GM12878 (cell line): ENCODE measurements at regions not wholly inside any gene's neighbourhood (a gene's known extent, or its start where the extent isn't known, plus 50 kb on each side); places are given as distances from the start of the nearest gene placed in this dataset.

ENCODE experiments used
- ATAC-seq: fragments of 200-7000 bp; cut with Tn5 transposase; 3 replicates; pipeline ENCODE4 v1.9.1; 2020; ENCODE audit warnings: mild to moderate bottlenecking, moderate library complexity
- BruUV-seq: library from RNA; stranded (reverse); fragments of 400-500 nt; replicated peaks from 2 replicates; lab custom pipeline; 2021; lab: Mats Ljungman, UMichigan
- CTCF ChIA-PET: fragments of 300-600 bp; sonication (Branson Sonifier 250); formaldehyde crosslinking; extraction: SDS; loops from one replicate; lab custom pipeline; 2021; ENCODE audit warnings: inconsistent platforms; lab: Yijun Ruan, JAX
- POLR2A ChIA-PET: fragments of 350-600 bp; formaldehyde crosslinking; extraction: SDS; loops from one replicate; lab custom pipeline; 2021; ENCODE audit warnings: inconsistent platforms; lab: Charles Lee
- RAD21 ChIA-PET: fragments of 300-600 bp; sonication (Branson Sonifier 250); formaldehyde crosslinking; loops from one replicate; lab custom pipeline; 2023; ENCODE audit warnings: antibody characterized with exemption; ENCODE audit not compliant: unreplicated experiment; lab: Charles Lee
- SMC1A ChIA-PET: fragments of 300-600 bp; sonication (Branson Sonifier 250); formaldehyde crosslinking; loops from one replicate; lab custom pipeline; 2023; ENCODE audit not compliant: unreplicated experiment, uncharacterized antibody; lab: Charles Lee
- DNase-seq: peaks from one replicate; pipeline ENCODE4 v3.0.0-alpha.2; 2011; ENCODE audit warnings: low read depth, low spot score
- FAIRE-seq: peaks from 3 replicates; lab custom pipeline; 2011; peaks lifted over from hg19 to GRCh38; lab: Jason Lieb, UNC
- H2AFZ ChIP-seq: 2 replicates; pipeline ENCODE4 v1.6.0; 2011; ENCODE audit warnings: low read depth, low read length, control low read depth; ENCODE audit not compliant: control insufficient read depth
- H3K27ac ChIP-seq: 2 replicates; pipeline ENCODE4 v1.5.1; 2011; ENCODE audit warnings: control low read depth; ENCODE audit not compliant: control insufficient read depth, insufficient read depth
- H3K27me3 ChIP-seq, 2 experiments: replicated peaks in 1 of 2; 2 replicates each; pipeline versions ENCODE4 v1.6.0 to v1.6.1; 2011; ENCODE audit warnings: low read length in 1 of 2; ENCODE audit not compliant: control insufficient read depth in 2 of 2, insufficient read depth in 2 of 2
- H3K36me3 ChIP-seq, 2 experiments: 2 replicates each; pipeline ENCODE4 v1.5.1; 2011; ENCODE audit warnings: low read length in 1 of 2; ENCODE audit not compliant: control insufficient read depth in 2 of 2, insufficient read depth in 2 of 2
- H3K4me1 ChIP-seq: 2 replicates; pipeline ENCODE4 v1.6.1; 2011; ENCODE audit warnings: mild to moderate bottlenecking, low read length, moderate library complexity, mixed read lengths; ENCODE audit not compliant: control insufficient read depth, insufficient read depth
- H3K4me2 ChIP-seq: 2 replicates; pipeline ENCODE4 v1.6.0; 2011; ENCODE audit warnings: control low read depth; ENCODE audit not compliant: control insufficient read depth, insufficient read depth
- H3K4me3 ChIP-seq: fragments of 200-600 bp; sonication (generic); 2 replicates; pipeline ENCODE4 v1.5.1; 2016
- H3K79me2 ChIP-seq: 2 replicates; pipeline ENCODE4 v1.6.0; 2011; ENCODE audit warnings: low read length; ENCODE audit not compliant: control insufficient read depth, insufficient read depth
- H3K9ac ChIP-seq: 2 replicates; pipeline ENCODE4 v1.8.0; 2011; ENCODE audit warnings: low read length, control low read depth, mixed read lengths; ENCODE audit not compliant: control insufficient read depth, insufficient read depth
- H3K9me3 ChIP-seq: replicated peaks from 3 replicates; pipeline ENCODE4 v1.5.1; 2011; ENCODE audit warnings: mild to moderate bottlenecking, low read length; ENCODE audit not compliant: control insufficient read depth, insufficient read depth
- H4K20me1 ChIP-seq: 2 replicates; pipeline ENCODE4 v1.6.0; 2011; ENCODE audit not compliant: control insufficient read depth, insufficient read depth
- EED ChIP-seq: sonication (generic); IDR thresholded peaks from 2 replicates; pipeline ENCODE4 v1.6.1; 2016; ENCODE audit warnings: antibody characterized with exemption, low read depth
- FOXK2 ChIP-seq: fragments of 450-650 bp; IDR thresholded peaks from 2 replicates; pipeline ENCODE4 v1.6.1; 2017; ENCODE audit warnings: mild to moderate bottlenecking, moderate library complexity
- GABPA ChIP-seq: IDR thresholded peaks from 2 replicates; pipeline ENCODE4 v1.6.1; 2014; ENCODE audit warnings: antibody characterized with exemption, low read depth, mild to moderate bottlenecking, inconsistent platforms
- IKZF2 ChIP-seq, 2 experiments: fragments of 450-650 bp; IDR thresholded peaks; 2 replicates each; pipeline ENCODE4 v1.6.1; 2017; ENCODE audit warnings: mild to moderate bottlenecking in 2 of 2, moderate library complexity in 2 of 2
- IRF3 ChIP-seq: fragments of 450-650 bp; IDR thresholded peaks from 2 replicates; pipeline ENCODE4 v1.6.1; 2014; ENCODE audit warnings: mild to moderate bottlenecking
- JUNB ChIP-seq: IDR thresholded peaks from 2 replicates; pipeline ENCODE4 v1.6.1; 2016; ENCODE audit warnings: antibody characterized with exemption, mild to moderate bottlenecking
- MYB ChIP-seq: fragments of 150-350 bp; IDR thresholded peaks from 2 replicates; pipeline ENCODE4 v1.6.1; 2014; ENCODE audit warnings: mild to moderate bottlenecking, low read depth, low read length, borderline replicate concordance
- NFYB ChIP-seq: IDR thresholded peaks from 2 replicates; pipeline ENCODE4 v1.6.1; 2011; ENCODE audit warnings: low read depth, mild to moderate bottlenecking, low read length, improper control_type of control experiment, moderate library complexity; ENCODE audit not compliant: insufficient read depth
- NKRF ChIP-seq: fragments of 450-650 bp; conservative IDR thresholded peaks from 2 replicates; pipeline ENCODE4 v1.6.1; 2017; ENCODE audit warnings: mild to moderate bottlenecking, moderate library complexity
- PAX5 ChIP-seq: IDR thresholded peaks from 2 replicates; pipeline ENCODE4 v1.6.1; 2011; ENCODE audit warnings: low read depth, low read length, borderline replicate concordance
- YBX1 ChIP-seq: fragments of 450-650 bp; IDR thresholded peaks from 2 replicates; pipeline ENCODE4 v1.6.1; 2016; ENCODE audit warnings: antibody characterized with exemption
- YY1 ChIP-seq: IDR thresholded peaks from 2 replicates; pipeline ENCODE4 v1.6.1; 2011; ENCODE audit warnings: low read depth, mild to moderate bottlenecking, low read length
- ZZZ3 ChIP-seq: IDR thresholded peaks from 2 replicates; pipeline ENCODE4 v1.6.1; 2011; ENCODE audit warnings: low read depth; ENCODE audit not compliant: control insufficient read depth, insufficient read length
- WGBS: methylation state at CpG from one replicate; pipeline ENCODE4 v1.1.6; 2016; ENCODE audit warnings: low lambda C conversion rate; ENCODE audit not compliant: insufficient replicate concordance, insufficient coverage; ENCODE audit errors: missing lambda C conversion rate; 5-methylcytosine and 5-hydroxymethylcytosine counted together
- in situ Hi-C: fragments of 300-500 bp; cut with MboI; formaldehyde crosslinking; loops from 9 replicates; pipeline ENCODE4 v1.14.3; 2018; ENCODE audit warnings: mixed read lengths
- intact Hi-C: fragments of 100-400 bp; cut with micrococcal nuclease; formaldehyde crosslinking; loops from one replicate; pipeline ENCODE4 v1.14.2; 2022; ENCODE audit not compliant: unreplicated experiment
- TF ChIP-seq, protein P1 (sequence below): IDR thresholded peaks from 2 replicates; pipeline ENCODE4 v1.6.1; 2012; ENCODE audit warnings: mild to moderate bottlenecking, low read depth, low read length
- TF ChIP-seq, protein P2 (sequence below): fragments of 150-350 bp; IDR thresholded peaks from 2 replicates; pipeline ENCODE4 v1.6.1; 2016; ENCODE audit warnings: low read depth, low read length
- TF ChIP-seq, protein P3 (sequence below): IDR thresholded peaks from 2 replicates; pipeline ENCODE4 v1.6.1; 2012; ENCODE audit warnings: low read depth, low read length, improper control_type of control experiment

GRCh38 chr12:82279536-82280058 lies 78.6 kb downstream of the CCDC59 start:
- H3K9ac ChIP-seq = no peak overlapping the region

More at GRCh38 chr12:82279536-82280058, 78.6 kb downstream of the CCDC59 start:
- ChIA-PET CTCF (no interaction called here), POLR2A (no interaction called here), RAD21 (no interaction called here), SMC1A (no interaction called here)
- no peak for FAIRE-seq
- no peak for ATAC-seq
- BruUV-seq = no TSS peak
- intact Hi-C loops = no loop called here
- no peak overlapping the region for H2AFZ ChIP-seq
- H4K20me1 ChIP-seq = no peaks in the 10 kb centered on the region
- no peaks in the 10 kb centered on the region for H3K79me2 ChIP-seq
- no peak overlapping the region for H3K27ac ChIP-seq
- H3K36me3 ChIP-seq = no peaks in the 10 kb centered on the region
- H3K4me3 ChIP-seq = no peak overlapping the region
- no peaks in the 10 kb centered on the region for H3K4me1 ChIP-seq
- 0% methylated on average over 3 of the region's 3 CpGs for WGBS
- no peaks in the 10 kb centered on the region for H3K27me3 ChIP-seq
- H3K9me3 ChIP-seq = no peaks in the 10 kb centered on the region
- in situ Hi-C loops = no loop called here
- no peak overlapping the region for H3K4me2 ChIP-seq
- DNase-seq = no peak
- TF ChIP-seq, protein P1, sequence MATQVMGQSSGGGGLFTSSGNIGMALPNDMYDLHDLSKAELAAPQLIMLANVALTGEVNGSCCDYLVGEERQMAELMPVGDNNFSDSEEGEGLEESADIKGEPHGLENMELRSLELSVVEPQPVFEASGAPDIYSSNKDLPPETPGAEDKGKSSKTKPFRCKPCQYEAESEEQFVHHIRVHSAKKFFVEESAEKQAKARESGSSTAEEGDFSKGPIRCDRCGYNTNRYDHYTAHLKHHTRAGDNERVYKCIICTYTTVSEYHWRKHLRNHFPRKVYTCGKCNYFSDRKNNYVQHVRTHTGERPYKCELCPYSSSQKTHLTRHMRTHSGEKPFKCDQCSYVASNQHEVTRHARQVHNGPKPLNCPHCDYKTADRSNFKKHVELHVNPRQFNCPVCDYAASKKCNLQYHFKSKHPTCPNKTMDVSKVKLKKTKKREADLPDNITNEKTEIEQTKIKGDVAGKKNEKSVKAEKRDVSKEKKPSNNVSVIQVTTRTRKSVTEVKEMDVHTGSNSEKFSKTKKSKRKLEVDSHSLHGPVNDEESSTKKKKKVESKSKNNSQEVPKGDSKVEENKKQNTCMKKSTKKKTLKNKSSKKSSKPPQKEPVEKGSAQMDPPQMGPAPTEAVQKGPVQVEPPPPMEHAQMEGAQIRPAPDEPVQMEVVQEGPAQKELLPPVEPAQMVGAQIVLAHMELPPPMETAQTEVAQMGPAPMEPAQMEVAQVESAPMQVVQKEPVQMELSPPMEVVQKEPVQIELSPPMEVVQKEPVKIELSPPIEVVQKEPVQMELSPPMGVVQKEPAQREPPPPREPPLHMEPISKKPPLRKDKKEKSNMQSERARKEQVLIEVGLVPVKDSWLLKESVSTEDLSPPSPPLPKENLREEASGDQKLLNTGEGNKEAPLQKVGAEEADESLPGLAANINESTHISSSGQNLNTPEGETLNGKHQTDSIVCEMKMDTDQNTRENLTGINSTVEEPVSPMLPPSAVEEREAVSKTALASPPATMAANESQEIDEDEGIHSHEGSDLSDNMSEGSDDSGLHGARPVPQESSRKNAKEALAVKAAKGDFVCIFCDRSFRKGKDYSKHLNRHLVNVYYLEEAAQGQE = no peak
- TF ChIP-seq JUNB = no peak
- no peak for TF ChIP-seq IRF3
- no peak for TF ChIP-seq YBX1
- TF ChIP-seq, protein P2, sequence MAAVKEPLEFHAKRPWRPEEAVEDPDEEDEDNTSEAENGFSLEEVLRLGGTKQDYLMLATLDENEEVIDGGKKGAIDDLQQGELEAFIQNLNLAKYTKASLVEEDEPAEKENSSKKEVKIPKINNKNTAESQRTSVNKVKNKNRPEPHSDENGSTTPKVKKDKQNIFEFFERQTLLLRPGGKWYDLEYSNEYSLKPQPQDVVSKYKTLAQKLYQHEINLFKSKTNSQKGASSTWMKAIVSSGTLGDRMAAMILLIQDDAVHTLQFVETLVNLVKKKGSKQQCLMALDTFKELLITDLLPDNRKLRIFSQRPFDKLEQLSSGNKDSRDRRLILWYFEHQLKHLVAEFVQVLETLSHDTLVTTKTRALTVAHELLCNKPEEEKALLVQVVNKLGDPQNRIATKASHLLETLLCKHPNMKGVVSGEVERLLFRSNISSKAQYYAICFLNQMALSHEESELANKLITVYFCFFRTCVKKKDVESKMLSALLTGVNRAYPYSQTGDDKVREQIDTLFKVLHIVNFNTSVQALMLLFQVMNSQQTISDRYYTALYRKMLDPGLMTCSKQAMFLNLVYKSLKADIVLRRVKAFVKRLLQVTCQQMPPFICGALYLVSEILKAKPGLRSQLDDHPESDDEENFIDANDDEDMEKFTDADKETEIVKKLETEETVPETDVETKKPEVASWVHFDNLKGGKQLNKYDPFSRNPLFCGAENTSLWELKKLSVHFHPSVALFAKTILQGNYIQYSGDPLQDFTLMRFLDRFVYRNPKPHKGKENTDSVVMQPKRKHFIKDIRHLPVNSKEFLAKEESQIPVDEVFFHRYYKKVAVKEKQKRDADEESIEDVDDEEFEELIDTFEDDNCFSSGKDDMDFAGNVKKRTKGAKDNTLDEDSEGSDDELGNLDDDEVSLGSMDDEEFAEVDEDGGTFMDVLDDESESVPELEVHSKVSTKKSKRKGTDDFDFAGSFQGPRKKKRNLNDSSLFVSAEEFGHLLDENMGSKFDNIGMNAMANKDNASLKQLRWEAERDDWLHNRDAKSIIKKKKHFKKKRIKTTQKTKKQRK = no peak
- no peak for TF ChIP-seq PAX5
- no peak for TF ChIP-seq GABPA
- no peak for TF ChIP-seq NFYB
- TF ChIP-seq YY1 = no peak
- no peak for TF ChIP-seq FOXK2
- TF ChIP-seq EED = no peak
- TF ChIP-seq MYB = no peak
- no peak for TF ChIP-seq IKZF2 (IDR thresholded peaks at IDR 0.05)
- no peak for TF ChIP-seq NKRF
- no peak for TF ChIP-seq ZZZ3
- TF ChIP-seq, protein P3, sequence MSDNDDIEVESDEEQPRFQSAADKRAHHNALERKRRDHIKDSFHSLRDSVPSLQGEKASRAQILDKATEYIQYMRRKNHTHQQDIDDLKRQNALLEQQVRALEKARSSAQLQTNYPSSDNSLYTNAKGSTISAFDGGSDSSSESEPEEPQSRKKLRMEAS = no peak
- TF ChIP-seq, all 136 proteins: peak for 0
